A549 (cell line): ENCODE measurements at regions not wholly inside any gene's neighbourhood (a gene's known extent, or its start where the extent isn't known, plus 50 kb on each side); places are given as distances from the start of the nearest gene placed in this dataset.

Experiments
- CTCF ChIP-seq: fragments of >200 bp; sonication (Bioruptor Twin); formaldehyde crosslinking; IDR thresholded peaks from 3 replicates; pipeline ENCODE4 v1.5.1; 2016
- FOSL2 ChIP-seq, 2 experiments: fragments of 450-650 bp in 1 of 2; fragments of >200 bp in 1 of 2; sonication (Bioruptor Twin) in 1 of 2; formaldehyde crosslinking; IDR thresholded peaks; 2 replicates each; pipeline versions ENCODE4 v1.5.0 to v1.6.1; 2016 to 2020; ENCODE audit warnings: mild to moderate bottlenecking in 1 of 2, moderate library complexity in 1 of 2
- PBX3 ChIP-seq: IDR thresholded peaks from 2 replicates; pipeline ENCODE4 v1.6.1; 2012
- RCOR1 ChIP-seq: fragments of 150-350 bp; IDR thresholded peaks from 2 replicates; pipeline ENCODE4 v1.6.1; 2014; ENCODE audit warnings: antibody characterized with exemption, low read length, low read depth
- REST ChIP-seq: fragments of 200-600 bp; sonication (generic); IDR thresholded peaks from 2 replicates; pipeline ENCODE4 v1.6.1; 2016; ENCODE audit warnings: antibody characterized with exemption, mild to moderate bottlenecking, moderate library complexity
- ZC3H11A ChIP-seq: fragments of 450-650 bp; IDR thresholded peaks from 2 replicates; pipeline ENCODE4 v1.6.1; 2014; ENCODE audit warnings: antibody characterized with exemption, mild to moderate bottlenecking

GRCh38 chr14:89056394-89056793 lies 231.9 kb downstream of the TTC8 start:
- TF ChIP-seq ZC3H11A (no peak), RCOR1 (no peak), CTCF (no peak), PBX3 (no peak), REST (no peak), FOSL2 (IDR thresholded peaks at IDR 0.05) (no peak), FOSL2 (CRISPR knock-in tag; IDR thresholded peaks at IDR 0.05) (no peak)
